ENCODE measurements at regions not wholly inside any gene's neighbourhood (a gene's known extent, or its start where the extent isn't known, plus 50 kb on each side); places are given as distances from the start of the nearest gene placed in this dataset.

GRCh38 chr2:138446043-138446442 is 55.5 kb upstream of the SPOPL start:
- TF ChIP-seq CTCF (IDR thresholded peaks at IDR 0.05) (no peak), POLR2A (IDR thresholded peaks at IDR 0.05) (no peak)

Data from Peyer's patch (tissue), 4 donors.